T-helper 2 cell treated with Interferon-gamma antibody and Interleukin-4, amounts not matched to agents 100 ng/mL and 5 ng/mL, for 36 hours (primary cell): ENCODE measurements at regions not wholly inside any gene's neighbourhood (a gene's known extent, or its start where the extent isn't known, plus 50 kb on each side); places are given as distances from the start of the nearest gene placed in this dataset.

Experiments used
- intact Hi-C: fragments of 100-400 bp; cut with micrococcal nuclease; formaldehyde crosslinking; loops from one replicate; pipeline ENCODE4 v1.15.1; 2023

- intact Hi-C loops: no loop called here
These were observed 95.0 kb downstream of the FAM53A start for GRCh38 chr4:1589098-1589497.

- intact Hi-C loops: no loop called here
These were observed 95.8 kb downstream of the FAM53A start for GRCh38 chr4:1588306-1588705.

GRCh38 chr4:1584498-1584897 lies 99.6 kb downstream of the FAM53A start:
- intact Hi-C loops: no loop called here

DNA sequence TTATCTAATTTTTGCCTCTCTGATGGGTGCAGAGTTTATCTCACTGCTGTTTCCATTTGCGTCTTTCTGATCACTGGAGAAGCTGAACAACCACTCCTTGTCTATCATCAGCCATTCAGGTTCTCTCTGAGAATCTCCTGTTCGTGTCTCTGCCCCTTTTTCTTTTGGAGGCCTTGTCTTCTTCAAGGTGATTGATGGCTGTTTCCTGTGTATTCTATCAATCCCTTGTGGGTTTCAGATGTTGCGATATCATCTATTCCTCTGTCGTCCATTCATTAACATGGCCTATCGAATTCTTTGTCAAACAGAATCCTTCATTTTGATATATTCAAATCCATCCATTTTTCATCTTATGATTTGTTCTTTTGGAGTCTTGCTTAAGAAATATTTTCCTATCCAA lies 100.3 kb downstream of the FAM53A start:
- intact Hi-C loops: no loop called here

GRCh38 chr4:1583051-1583785 lies 100.9 kb downstream of the FAM53A start:
- intact Hi-C loops: no loop called here

- intact Hi-C loops: no loop called here
These were observed 101.9 kb downstream of the FAM53A start for GRCh38 chr4:1582227-1582626.

DNA sequence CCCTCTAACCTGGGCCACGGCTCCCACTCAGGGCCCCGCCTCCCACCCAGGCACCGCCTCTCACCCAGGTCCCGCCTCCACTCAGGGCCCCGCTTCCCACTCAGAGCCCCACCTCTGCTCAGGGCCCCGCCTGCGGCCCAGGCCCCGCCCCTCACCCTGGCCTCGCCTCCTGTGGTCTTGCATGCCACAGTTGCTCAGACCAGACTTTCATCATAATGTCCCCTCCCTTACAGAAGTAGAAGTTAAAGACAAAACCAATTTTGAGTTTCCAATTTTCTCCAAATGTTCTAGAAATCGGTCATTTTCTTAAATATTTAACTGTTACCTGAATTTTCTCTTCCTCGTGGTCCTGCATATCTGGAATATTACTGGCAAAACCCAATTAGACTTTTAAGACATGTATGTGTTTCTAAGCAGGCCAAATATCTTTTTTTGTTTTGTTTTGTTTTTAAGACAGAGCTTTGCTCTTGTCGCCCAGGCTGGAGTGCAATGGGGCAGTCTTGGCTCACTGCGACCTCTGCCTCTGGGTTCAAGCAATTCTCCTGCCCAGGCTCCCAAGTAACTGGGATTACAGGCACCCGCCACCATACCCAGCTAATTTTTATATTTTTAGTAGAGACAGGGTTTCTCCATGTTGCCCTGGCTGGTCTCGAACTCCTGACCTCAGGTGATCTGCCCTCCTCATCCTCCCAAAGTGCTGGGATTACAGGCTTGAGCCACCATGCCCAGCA lies 102.8 kb downstream of the FAM53A start:
- intact Hi-C loops: loop anchor here (2.0 kb wide), 3 partner anchors 15 to 139 kb away; partner anchors contain the start of genes SLBP, TACC3 and TMEM129

- intact Hi-C loops: loop anchor here (1.0 to 2.0 kb wide), 4 partner anchors 14 to 570 kb away; partner anchors contain the start of genes SLBP, TACC3 and TMEM129
These were observed 103.5 kb downstream of the FAM53A start for GRCh38 chr4:1580692-1581012.

GRCh38 chr4:1579901-1580691 lies 104.0 kb downstream of the FAM53A start:
- intact Hi-C loops: loop anchor here (1.0 to 10.0 kb wide), 6 partner anchors 13 to 570 kb away; partner anchors contain the start of genes FAM53A, LETM1, SLBP and TACC3

DNA sequence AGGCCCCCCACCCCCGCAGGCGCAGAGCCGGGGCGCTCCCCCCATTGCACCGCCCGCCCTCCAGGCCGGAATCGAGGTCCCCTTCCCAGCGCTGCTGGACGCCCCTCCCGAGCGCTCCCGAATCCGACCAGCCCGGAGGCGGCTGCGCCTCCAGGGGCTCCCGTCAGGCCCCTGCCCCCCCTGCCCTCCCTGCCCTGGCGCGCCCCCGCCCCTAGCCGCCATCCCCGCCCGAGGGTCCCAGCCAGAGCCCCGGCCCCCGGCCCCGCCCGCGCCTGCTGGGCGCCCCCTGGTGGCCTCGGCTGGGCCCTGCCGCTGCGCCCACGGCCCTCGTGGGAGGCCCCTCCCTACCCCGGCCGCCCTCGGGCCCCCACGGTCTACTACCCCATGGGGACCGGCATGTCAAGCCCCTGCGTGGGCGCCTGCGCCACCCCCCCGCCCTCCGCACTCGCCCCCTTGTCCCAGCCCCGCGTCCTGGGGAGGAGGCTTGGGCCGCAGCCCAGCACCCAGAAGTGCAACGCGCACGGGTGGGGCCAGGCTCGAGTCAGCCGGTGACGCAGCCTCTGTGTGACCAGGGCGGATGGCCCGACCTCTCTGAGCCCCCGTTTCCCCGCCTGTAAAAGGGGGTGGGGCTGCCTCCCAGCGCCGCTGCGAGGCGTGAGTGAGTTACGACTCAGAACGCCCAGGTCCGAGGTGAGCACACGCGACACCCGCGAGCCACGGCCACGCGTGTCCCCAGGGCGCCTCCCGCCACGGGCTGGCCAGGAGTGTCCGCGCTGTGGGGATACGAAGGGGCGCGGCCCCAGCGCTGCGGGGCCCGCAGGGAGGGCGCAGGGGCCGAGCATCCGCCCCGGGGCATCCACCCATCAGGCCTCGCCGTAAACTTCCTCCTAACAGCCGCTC lies 104.9 kb downstream of the FAM53A start:
- intact Hi-C loops: loop anchor here (1.0 to 10.0 kb wide), 2 partner anchors 105 to 276 kb away; partner anchors contain the start of genes FAM53A and LETM1

DNA sequence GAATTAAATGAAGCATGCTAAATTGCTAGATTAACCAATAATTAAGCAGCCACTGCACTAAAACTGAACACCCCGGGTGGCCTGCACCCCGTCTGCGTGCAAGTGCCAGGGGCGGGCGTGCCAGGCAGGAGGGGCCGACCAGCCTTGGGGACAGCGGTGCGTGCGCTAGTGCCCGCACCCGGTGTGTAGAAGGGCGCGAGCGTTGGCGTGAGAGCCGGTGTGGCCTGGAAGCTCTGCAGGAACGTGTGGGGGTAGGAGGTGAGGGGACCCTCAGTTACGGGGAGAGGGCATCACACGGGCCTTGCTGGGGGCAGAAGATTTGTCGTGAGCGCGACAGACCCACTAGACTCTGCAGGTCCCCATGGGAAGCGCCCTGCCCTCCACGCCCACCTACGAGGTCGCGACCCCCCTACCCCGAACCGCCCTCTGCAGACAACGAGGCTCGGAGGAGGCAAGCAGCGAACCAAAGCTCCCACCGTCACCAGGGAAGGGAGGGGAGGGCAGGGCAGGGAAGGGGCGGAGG lies 105.8 kb downstream of the FAM53A start:
- intact Hi-C loops: loop anchor here (10.0 kb wide), 1 partner anchor 276 kb away; the partner anchor contains the start of gene LETM1

- intact Hi-C loops: loop anchor here (10.0 kb wide), 1 partner anchor 277 kb away; the partner anchor contains the start of gene LETM1
These were observed 106.3 kb downstream of the FAM53A start for GRCh38 chr4:1577822-1578217.

DNA sequence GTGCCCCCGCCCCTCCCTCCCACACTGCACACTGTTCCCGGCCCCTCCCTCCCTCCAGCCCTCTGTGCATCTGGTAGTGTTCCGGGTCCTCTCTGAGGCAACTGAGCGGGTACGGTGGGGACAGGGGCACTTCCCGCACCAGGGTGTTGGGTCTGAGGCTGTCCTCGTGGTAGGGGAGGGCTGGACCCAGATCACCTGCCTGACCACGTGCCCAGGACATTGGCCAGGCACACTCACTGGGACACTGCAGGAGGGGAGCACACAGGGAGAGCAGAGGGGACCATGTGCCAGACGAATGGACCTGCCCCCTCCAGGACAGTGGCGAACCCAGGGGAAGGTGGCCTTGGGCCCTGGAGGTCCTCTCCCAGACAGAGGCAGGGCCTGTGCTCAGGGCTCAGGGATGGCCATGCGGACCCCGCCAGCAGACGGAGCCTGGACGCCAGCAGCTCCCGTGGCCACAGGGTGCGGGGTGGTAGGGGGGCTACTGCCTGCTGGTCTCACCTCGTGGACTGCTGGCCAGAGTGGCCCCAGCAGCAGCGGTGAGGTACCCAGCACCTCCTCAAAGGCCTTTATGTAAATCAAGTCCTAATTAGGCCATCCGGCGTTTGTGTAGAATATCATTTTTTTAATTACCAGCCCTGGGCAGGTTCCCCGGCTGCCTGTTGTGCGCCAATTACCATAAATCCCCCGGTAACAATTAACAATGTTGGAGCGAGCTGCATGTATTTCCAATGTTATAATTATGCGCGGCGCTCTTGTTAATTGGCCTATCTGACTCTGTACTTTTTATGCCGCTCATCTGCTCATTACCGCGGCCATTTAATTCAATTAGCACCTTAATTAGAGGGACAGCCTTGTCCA lies 106.9 kb downstream of the FAM53A start:
- intact Hi-C loops: loop anchor here (10.0 kb wide), 1 partner anchor 278 kb away; the partner anchor contains the start of gene LETM1

DNA sequence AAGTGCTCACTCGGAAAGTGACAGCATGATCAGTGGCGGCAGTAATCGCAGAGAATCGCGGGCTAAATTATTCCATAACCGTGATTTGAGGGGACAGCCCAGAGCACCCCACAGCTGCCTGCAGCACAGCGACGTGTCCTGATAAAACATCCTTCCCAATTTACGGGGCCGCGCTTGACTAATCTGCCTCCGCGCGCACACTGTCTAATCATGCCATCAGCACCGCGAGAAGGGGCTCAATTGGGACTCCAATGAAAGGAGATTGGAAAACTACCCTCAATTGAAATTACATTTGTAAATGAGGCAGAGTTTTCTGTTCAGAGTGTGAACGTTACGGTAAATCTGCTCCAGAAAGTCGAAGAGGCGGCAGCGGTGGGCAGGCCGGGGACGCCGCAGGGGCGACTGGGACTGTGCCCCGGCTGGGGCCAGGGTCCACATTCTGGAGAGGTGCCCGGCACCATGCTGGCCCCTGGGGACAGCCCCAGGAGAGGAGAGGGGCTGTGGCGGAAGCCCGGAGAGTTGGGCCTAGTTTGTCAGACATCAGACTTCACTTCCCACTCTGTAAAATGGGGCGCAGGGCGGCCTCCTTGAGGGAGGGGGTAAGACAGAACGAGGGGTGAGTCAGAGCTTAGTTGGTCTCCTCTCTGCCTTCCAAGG lies 107.7 kb downstream of the FAM53A start:
- intact Hi-C loops: loop anchor here (10.0 kb wide), 1 partner anchor 278 kb away; the partner anchor contains the start of gene LETM1

DNA sequence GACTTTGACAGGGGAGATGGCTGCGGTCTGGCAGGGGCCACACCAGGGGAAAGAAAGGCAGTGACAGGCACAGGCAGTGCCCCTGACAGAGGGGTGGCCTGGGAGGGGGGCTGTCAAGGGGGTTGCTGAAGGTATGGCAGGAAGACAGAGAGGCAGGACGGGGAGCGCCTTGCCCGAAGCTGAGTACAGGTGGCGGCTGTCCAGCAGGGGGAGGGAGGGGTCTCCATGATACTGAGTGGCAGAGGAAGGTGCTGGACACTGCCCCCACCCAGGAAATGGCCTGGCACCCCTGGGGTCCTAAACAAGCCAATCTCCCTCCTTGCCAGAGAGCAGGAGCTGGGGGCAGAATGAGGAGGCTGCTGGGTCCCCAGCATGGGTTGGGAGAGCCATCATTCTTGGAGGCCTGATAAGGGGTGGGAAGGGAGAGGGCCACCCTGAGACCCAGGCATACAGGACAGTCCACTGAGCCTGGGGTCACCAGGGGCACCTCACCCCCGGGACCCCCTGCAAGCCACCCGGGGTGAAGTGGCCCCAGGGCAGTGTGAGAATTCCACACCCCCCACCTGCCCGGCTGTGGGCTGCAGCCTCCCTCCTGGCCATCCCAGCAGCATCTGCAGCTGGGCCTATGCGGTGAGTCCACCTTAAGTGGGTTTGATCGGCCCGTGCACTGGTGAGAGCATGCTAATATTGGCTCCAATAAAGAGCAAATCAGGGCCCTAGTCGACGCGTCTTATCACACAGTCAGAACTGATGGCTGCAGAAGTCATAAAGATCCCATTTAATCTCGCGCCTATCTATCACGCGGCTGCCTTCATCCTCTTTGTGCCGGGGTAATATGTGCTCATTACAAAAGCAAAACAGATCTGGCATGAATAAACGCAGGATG lies 108.5 kb downstream of the FAM53A start:
- intact Hi-C loops: loop anchor here (10.0 kb wide), 1 partner anchor 279 kb away; the partner anchor contains the start of gene LETM1

DNA sequence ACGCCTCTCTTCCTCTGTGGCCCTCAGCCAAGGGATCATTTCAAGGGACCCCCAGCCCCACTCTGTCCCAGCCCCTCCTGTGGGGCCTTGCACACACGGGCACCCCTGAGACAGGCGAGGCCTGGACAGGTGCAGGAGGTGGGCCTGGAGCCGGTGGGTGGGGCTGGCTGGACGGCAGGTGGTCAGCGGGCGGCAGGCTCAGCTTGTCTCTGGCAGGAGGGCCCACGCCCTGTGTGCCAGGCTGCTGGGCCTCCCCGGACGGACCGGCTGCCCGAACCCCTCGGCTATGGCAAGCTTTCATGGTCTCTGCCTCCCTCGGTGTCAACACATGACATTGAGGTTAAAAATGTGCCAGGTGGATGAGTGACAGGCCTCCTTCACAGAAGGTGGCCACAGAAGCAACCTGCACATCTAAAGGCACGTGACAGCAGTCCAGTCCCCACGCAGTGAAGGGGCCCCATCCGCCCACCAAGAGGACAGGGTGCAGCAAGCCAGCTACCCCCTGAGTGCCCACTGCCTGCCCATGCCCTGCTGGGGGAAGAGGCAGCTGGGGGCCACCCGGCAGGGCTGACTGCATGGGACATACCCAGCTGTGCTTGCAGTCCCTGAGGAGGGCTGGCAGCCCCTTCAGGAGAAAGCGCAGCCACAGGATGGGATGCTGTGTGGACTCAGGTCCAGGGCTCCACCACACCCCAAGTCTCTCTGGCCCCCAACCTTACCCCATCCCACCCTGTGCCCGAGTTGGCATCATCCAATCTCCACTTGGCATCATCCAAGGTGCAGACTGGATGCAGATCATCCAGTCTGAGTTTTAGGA lies 109.3 kb downstream of the FAM53A start:
- intact Hi-C loops: loop anchor here (10.0 kb wide), 1 partner anchor 280 kb away; the partner anchor contains the start of gene LETM1
